ENCODE measurements at regions not wholly inside any gene's neighbourhood (a gene's known extent, or its start where the extent isn't known, plus 50 kb on each side); places are given as distances from the start of the nearest gene placed in this dataset.

- H3K9me3 ChIP-seq (ENCODE audit: control insufficient read depth in 2 of 2, insufficient read depth in 1 of 2, low read depth in 1 of 2, low read length in 1 of 2), result peaks cover 0 to 2% of the 10 kb centered on the region in 2 donors
- FAIRE-seq, result peak; percentile 41
- DNase-seq, result peak in 1 of 2 donors; percentile 75
- H3K36me3 ChIP-seq (ENCODE audit: control insufficient read depth in 3 of 3, insufficient read depth in 2 of 3, low read depth in 1 of 3, low read length in 3 of 3), result no peaks in the 10 kb centered on the region
- H3K27ac ChIP-seq (ENCODE audit: low read depth in 1 of 3, low read length in 2 of 3), result peak overlapping the region; percentile 44 to 71 (median 64)
- WGBS, 3 donors, result 45 to 82% (median 58%) methylated on average over 1 of the region's 1 CpG
- peaks cover 0 to 13% (median 5%) of the 10 kb centered on the region in 3 donors for H3K4me1 ChIP-seq (ENCODE audit: control insufficient read depth in 3 of 3, insufficient read depth in 2 of 3, low read depth in 1 of 3, low read length in 2 of 3)
- H3K27me3 ChIP-seq (ENCODE audit: control insufficient read depth in 3 of 3, insufficient read depth in 3 of 3, low read length in 3 of 3), result no peaks in the 10 kb centered on the region
- no peak overlapping the region for H3K4me3 ChIP-seq (ENCODE audit: low read depth in 1 of 3, low read length in 3 of 3)
Observed at GRCh38 chr13:73429701-73430100, 370.9 kb downstream of the KLF5 start.

DNA sequence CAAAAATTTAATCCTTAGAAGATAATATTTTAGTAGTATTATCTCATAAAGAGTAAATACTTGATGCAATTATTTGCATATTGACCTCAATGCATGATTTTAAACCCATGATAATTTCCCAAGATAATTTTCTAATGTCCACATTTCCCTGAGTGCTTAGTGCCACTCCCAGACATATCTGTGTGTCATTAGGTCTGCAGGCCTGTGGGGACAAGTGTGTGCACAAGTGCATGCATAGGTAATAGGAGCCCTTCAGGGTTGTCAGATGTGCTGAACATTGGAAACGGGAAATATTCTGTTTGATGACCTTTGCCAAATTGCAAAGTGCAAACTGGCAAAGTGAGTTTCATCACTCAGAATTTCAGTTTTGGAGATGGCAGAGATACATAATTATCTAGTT lies 369.9 kb downstream of the KLF5 start:
- 23 to 55% (median 41%) methylated on average over 1 of the region's 1 CpG for WGBS, 3 donors
- Histone ChIP-seq H3K27me3 (ENCODE audit: control insufficient read depth in 3 of 3, insufficient read depth in 3 of 3, low read length in 3 of 3) (no peaks in the 10 kb centered on the region), H3K9me3 (ENCODE audit: control insufficient read depth in 2 of 2, insufficient read depth in 1 of 2, low read depth in 1 of 2, low read length in 1 of 2) (no peaks in the 10 kb centered on the region), H3K4me3 (ENCODE audit: low read depth in 1 of 3, low read length in 3 of 3) (no peak overlapping the region), H3K4me1 (ENCODE audit: control insufficient read depth in 3 of 3, insufficient read depth in 2 of 3, low read depth in 1 of 3, low read length in 2 of 3) (peaks cover 0 to 13% (median 0%) of the 10 kb centered on the region in 3 donors), H3K27ac (ENCODE audit: low read depth in 1 of 3, low read length in 2 of 3) (peak overlapping the region in 2 of 3 donors; percentile 22 to 27), H3K36me3 (ENCODE audit: control insufficient read depth in 3 of 3, insufficient read depth in 2 of 3, low read depth in 1 of 3, low read length in 3 of 3) (no peaks in the 10 kb centered on the region)
- no peak for FAIRE-seq
- DNase-seq, result peak in 1 of 2 donors; percentile 68

DNA sequence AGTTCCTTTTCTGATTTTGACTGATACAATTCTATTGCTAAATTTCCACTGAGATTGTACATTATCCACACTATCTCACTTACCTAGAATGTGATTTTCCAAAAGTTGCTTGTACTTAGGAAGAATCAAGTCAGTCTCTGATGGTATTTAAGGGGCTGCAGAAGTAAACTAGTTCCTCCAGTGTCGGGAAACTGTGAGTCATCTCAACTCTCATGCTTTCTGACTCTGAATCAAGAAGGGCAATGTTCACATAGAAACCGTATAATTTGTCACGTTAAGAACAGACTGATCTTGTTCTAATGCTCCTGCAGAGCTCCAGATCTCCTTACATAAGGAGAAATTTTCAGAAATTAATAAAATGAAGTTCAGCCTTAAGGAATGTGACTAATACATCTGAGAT lies 369.3 kb downstream of the KLF5 start:
- DNase-seq, result peak; percentile 78 to 91
- peak; percentile 70 for FAIRE-seq
- WGBS, 3 donors, result 8 to 32% (median 11%) methylated on average over 3 of the region's 3 CpGs

GRCh38 chr13:73422973-73423372 lies 364.2 kb downstream of the KLF5 start:
- Histone ChIP-seq H3K27ac (ENCODE audit: low read depth in 1 of 3, low read length in 2 of 3) (peak overlapping the region in 2 of 3 donors; percentile 7 to 19), H3K36me3 (ENCODE audit: control insufficient read depth in 3 of 3, insufficient read depth in 2 of 3, low read depth in 1 of 3, low read length in 3 of 3) (no peaks in the 10 kb centered on the region), H3K27me3 (ENCODE audit: control insufficient read depth in 3 of 3, insufficient read depth in 3 of 3, low read length in 3 of 3) (no peaks in the 10 kb centered on the region), H3K4me1 (ENCODE audit: control insufficient read depth in 3 of 3, insufficient read depth in 2 of 3, low read depth in 1 of 3, low read length in 2 of 3) (peaks cover 0 to 7% (median 2%) of the 10 kb centered on the region in 3 donors), H3K4me3 (ENCODE audit: low read depth in 1 of 3, low read length in 3 of 3) (no peak overlapping the region), H3K9me3 (ENCODE audit: control insufficient read depth in 2 of 2, insufficient read depth in 1 of 2, low read depth in 1 of 2, low read length in 1 of 2) (no peaks in the 10 kb centered on the region)
- DNase-seq, result peak; percentile 53 to 66
- FAIRE-seq, result no peak
- WGBS, 3 donors, result 17 to 61% (median 44%) methylated on average over 2 of the region's 2 CpGs

More for the DNA sequence above, 369.3 kb downstream of the KLF5 start:
- no peaks in the 10 kb centered on the region for H3K27me3 ChIP-seq (ENCODE audit: control insufficient read depth in 3 of 3, insufficient read depth in 3 of 3, low read length in 3 of 3)
- H3K36me3 ChIP-seq (ENCODE audit: control insufficient read depth in 3 of 3, insufficient read depth in 2 of 3, low read depth in 1 of 3, low read length in 3 of 3), result no peaks in the 10 kb centered on the region
- peaks cover 0 to 13% (median 0%) of the 10 kb centered on the region in 3 donors for H3K4me1 ChIP-seq (ENCODE audit: control insufficient read depth in 3 of 3, insufficient read depth in 2 of 3, low read depth in 1 of 3, low read length in 2 of 3)
- no peaks in the 10 kb centered on the region for H3K9me3 ChIP-seq (ENCODE audit: control insufficient read depth in 2 of 2, insufficient read depth in 1 of 2, low read depth in 1 of 2, low read length in 1 of 2)
- H3K27ac ChIP-seq (ENCODE audit: low read depth in 1 of 3, low read length in 2 of 3), result peak overlapping the region in 1 of 3 donors; percentile 27
- H3K4me3 ChIP-seq (ENCODE audit: low read depth in 1 of 3, low read length in 3 of 3), result no peak overlapping the region

DNA sequence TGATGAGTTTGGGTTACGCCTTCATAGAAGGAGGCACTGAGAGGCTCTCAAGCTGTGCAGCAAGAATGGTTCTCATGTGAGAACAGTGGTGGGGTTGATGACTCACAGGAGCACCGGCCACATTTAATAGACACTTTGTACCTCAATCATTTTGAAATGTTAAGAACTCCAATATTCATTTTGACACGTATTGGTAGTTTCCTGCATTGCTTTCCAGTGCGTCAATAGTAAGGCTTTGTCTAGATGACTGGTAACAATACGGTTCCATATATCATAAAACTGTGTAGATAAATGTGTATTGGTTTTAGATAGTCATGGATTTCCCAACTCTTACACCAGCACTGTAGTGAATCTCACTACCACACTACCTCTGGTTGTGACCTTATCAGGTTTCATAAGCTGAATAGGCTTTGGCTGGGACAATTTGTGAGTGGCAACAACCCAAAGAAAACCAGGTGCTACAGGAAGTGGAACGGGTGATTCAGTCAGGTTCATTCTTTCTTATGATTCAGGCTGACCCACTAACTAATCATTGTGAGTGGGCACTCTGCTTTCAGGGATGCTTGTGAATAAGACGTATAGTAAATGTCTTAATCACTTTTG lies 362.6 kb downstream of the KLF5 start:
- H3K9me3 ChIP-seq (ENCODE audit: control insufficient read depth in 2 of 2, insufficient read depth in 1 of 2, low read depth in 1 of 2, low read length in 1 of 2), result peaks cover 0 to 7% of the 10 kb centered on the region in 2 donors
- H3K27me3 ChIP-seq (ENCODE audit: control insufficient read depth in 3 of 3, insufficient read depth in 3 of 3, low read length in 3 of 3), result no peaks in the 10 kb centered on the region
- 17 to 62% (median 28%) methylated on average over 7 of the region's 7 CpGs for WGBS, 3 donors
- H3K4me3 ChIP-seq (ENCODE audit: low read depth in 1 of 3, low read length in 3 of 3), result no peak overlapping the region
- H3K4me1 ChIP-seq (ENCODE audit: control insufficient read depth in 3 of 3, insufficient read depth in 2 of 3, low read depth in 1 of 3, low read length in 2 of 3), result peaks cover 0 to 3% (median 2%) of the 10 kb centered on the region in 3 donors
- no peaks in the 10 kb centered on the region for H3K36me3 ChIP-seq (ENCODE audit: control insufficient read depth in 3 of 3, insufficient read depth in 2 of 3, low read depth in 1 of 3, low read length in 3 of 3)
- FAIRE-seq (peak; percentile 91), DNase-seq (peak; percentile 64 to 97)
- H3K27ac ChIP-seq (ENCODE audit: low read depth in 1 of 3, low read length in 2 of 3), result peak overlapping the region; percentile 11 to 43 (median 41)

DNA sequence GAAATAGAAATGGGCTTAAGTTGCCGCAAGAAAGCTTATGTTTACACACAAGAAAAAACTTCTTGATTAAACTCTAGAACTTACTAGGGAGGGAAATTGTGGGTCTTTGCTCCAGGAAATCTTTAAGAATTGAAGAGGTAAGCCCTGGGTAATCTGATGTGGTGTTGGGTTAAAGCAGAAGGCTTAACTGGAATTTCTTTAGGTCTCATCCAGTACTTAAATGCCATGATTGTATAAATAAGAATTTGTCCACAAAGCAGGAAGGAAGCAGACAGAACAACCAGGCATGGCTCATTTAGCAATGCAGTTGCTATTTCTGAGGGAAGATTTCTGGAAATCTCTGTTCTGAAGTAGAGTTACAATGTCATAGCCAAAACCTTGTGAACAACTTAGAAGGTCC lies 360.4 kb downstream of the KLF5 start:
- Histone ChIP-seq H3K4me1 (ENCODE audit: control insufficient read depth in 3 of 3, insufficient read depth in 2 of 3, low read depth in 1 of 3, low read length in 2 of 3) (peaks cover 0 to 15% (median 2%) of the 10 kb centered on the region in 3 donors), H3K27ac (ENCODE audit: low read depth in 1 of 3, low read length in 2 of 3) (no peak overlapping the region), H3K4me3 (ENCODE audit: low read depth in 1 of 3, low read length in 3 of 3) (no peak overlapping the region), H3K9me3 (ENCODE audit: control insufficient read depth in 2 of 2, insufficient read depth in 1 of 2, low read depth in 1 of 2, low read length in 1 of 2) (peaks cover 0 to 7% of the 10 kb centered on the region in 2 donors), H3K27me3 (ENCODE audit: control insufficient read depth in 3 of 3, insufficient read depth in 3 of 3, low read length in 3 of 3) (no peaks in the 10 kb centered on the region), H3K36me3 (ENCODE audit: control insufficient read depth in 3 of 3, insufficient read depth in 2 of 3, low read depth in 1 of 3, low read length in 3 of 3) (no peaks in the 10 kb centered on the region)
- FAIRE-seq, result no peak
- DNase-seq, result no peak
- WGBS, 3 donors, result 89 to 93% (median 89%) methylated on average over 1 of the region's 1 CpG

DNA sequence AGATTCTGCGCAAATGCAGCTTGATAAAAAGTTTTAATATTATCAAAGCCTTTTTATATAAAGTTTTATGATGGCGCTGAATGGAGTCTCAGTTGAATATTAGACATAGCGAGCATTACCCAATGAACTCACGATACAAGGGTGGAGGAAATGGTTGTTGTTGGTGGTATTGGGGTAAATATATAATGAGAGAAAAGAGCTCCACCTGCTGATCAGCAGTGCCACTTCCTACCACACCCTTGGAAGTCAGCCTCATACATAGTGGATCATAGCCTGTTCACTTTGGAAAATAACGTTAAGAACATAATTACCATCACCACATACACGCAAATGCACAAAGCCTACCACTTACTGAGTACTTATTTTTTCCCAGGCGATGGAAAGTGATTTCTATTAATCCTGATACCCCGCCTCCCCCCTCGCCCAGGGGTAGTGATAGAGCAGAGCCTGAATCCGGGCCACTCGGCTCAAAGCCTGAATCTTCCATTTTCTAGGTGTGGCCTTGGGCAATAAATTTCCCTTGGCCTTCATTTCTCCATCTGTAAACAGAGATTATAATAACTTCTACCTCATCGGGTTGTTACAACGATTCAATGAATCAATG lies 358.3 kb downstream of the KLF5 start:
- Histone ChIP-seq H3K4me3 (ENCODE audit: low read depth in 1 of 3, low read length in 3 of 3) (no peak overlapping the region), H3K4me1 (ENCODE audit: control insufficient read depth in 3 of 3, insufficient read depth in 2 of 3, low read depth in 1 of 3, low read length in 2 of 3) (peaks cover 0 to 26% (median 2%) of the 10 kb centered on the region in 3 donors), H3K9me3 (ENCODE audit: control insufficient read depth in 2 of 2, insufficient read depth in 1 of 2, low read depth in 1 of 2, low read length in 1 of 2) (peaks cover 0 to 7% of the 10 kb centered on the region in 2 donors), H3K27ac (ENCODE audit: low read depth in 1 of 3, low read length in 2 of 3) (no peak overlapping the region), H3K36me3 (ENCODE audit: control insufficient read depth in 3 of 3, insufficient read depth in 2 of 3, low read depth in 1 of 3, low read length in 3 of 3) (no peaks in the 10 kb centered on the region), H3K27me3 (ENCODE audit: control insufficient read depth in 3 of 3, insufficient read depth in 3 of 3, low read length in 3 of 3) (no peaks in the 10 kb centered on the region)
- DNase-seq, result peak in 1 of 2 donors; percentile 14
- FAIRE-seq, result no peak
- 91 to 93% (median 92%) methylated on average over 13 of the region's 13 CpGs for WGBS, 3 donors

- WGBS, 3 donors, result 72 to 95% (median 89%) methylated on average over 1 of the region's 1 CpG
- Histone ChIP-seq H3K36me3 (ENCODE audit: control insufficient read depth in 3 of 3, insufficient read depth in 2 of 3, low read depth in 1 of 3, low read length in 3 of 3) (no peaks in the 10 kb centered on the region), H3K9me3 (ENCODE audit: control insufficient read depth in 2 of 2, insufficient read depth in 1 of 2, low read depth in 1 of 2, low read length in 1 of 2) (peaks cover 0 to 7% of the 10 kb centered on the region in 2 donors), H3K4me3 (ENCODE audit: low read depth in 1 of 3, low read length in 3 of 3) (no peak overlapping the region), H3K4me1 (ENCODE audit: control insufficient read depth in 3 of 3, insufficient read depth in 2 of 3, low read depth in 1 of 3, low read length in 2 of 3) (peaks cover 0 to 25% (median 2%) of the 10 kb centered on the region in 3 donors), H3K27me3 (ENCODE audit: control insufficient read depth in 3 of 3, insufficient read depth in 3 of 3, low read length in 3 of 3) (no peaks in the 10 kb centered on the region), H3K27ac (ENCODE audit: low read depth in 1 of 3, low read length in 2 of 3) (no peak overlapping the region)
- DNase-seq (no peak), FAIRE-seq (no peak)
Observed at GRCh38 chr13:73416093-73416492, 357.3 kb downstream of the KLF5 start.

All from small intestine (tissue), 7 donors.